Calu3 (cell line): ENCODE measurements at regions not wholly inside any gene's neighbourhood (a gene's known extent, or its start where the extent isn't known, plus 50 kb on each side); places are given as distances from the start of the nearest gene placed in this dataset.

Experiments used
- BruUV-seq: library from RNA; stranded (reverse); fragments of 400-500 nt; replicated peaks from 2 replicates; lab custom pipeline; 2021; lab: Mats Ljungman, UMichigan
- CTCF ChIA-PET: fragments of 300-600 bp; sonication (Branson Sonifier 250); formaldehyde crosslinking; loops from one replicate; lab custom pipeline; 2022; ENCODE audit warnings: antibody characterized with exemption; lab: Charles Lee
- DNase-seq: peaks from one replicate; pipeline ENCODE4 v3.0.0; 2022
- H3K27ac Mint-ChIP-seq: one replicate; pipeline ENCODE4 v1.8.0; 2022; ENCODE audit warnings: mixed read lengths; ENCODE audit not compliant: unreplicated experiment
- H3K27me3 Mint-ChIP-seq: one replicate; pipeline ENCODE4 v1.8.0; 2022; ENCODE audit warnings: mixed read lengths; ENCODE audit not compliant: unreplicated experiment
- H3K36me3 Mint-ChIP-seq: one replicate; pipeline ENCODE4 v1.8.0; 2022; ENCODE audit warnings: mild to moderate bottlenecking, moderate library complexity, mixed read lengths; ENCODE audit not compliant: insufficient read depth, unreplicated experiment
- H3K4me1 Mint-ChIP-seq: one replicate; pipeline ENCODE4 v1.8.0; 2022; ENCODE audit warnings: mild to moderate bottlenecking, low read depth, mixed read lengths; ENCODE audit not compliant: unreplicated experiment
- H3K4me3 Mint-ChIP-seq: one replicate; pipeline ENCODE4 v1.8.0; 2022; ENCODE audit warnings: mild to moderate bottlenecking, low read depth, moderate library complexity, mixed read lengths; ENCODE audit not compliant: unreplicated experiment
- H3K9me3 Mint-ChIP-seq: one replicate; pipeline ENCODE4 v1.8.0; 2022; ENCODE audit warnings: low read depth, mixed read lengths; ENCODE audit not compliant: unreplicated experiment
- intact Hi-C: fragments of 100-400 bp; cut with micrococcal nuclease; formaldehyde crosslinking; loops from one replicate; pipeline ENCODE4 v1.10.0; 2022; ENCODE audit not compliant: unreplicated experiment
- TF ChIP-seq, protein P1 (sequence below): fragments of 200-600 bp; IDR thresholded peaks from one replicate; pipeline ENCODE4 v1.8.0; 2022; ENCODE audit warnings: antibody characterized with exemption; ENCODE audit not compliant: unreplicated experiment

DNA sequence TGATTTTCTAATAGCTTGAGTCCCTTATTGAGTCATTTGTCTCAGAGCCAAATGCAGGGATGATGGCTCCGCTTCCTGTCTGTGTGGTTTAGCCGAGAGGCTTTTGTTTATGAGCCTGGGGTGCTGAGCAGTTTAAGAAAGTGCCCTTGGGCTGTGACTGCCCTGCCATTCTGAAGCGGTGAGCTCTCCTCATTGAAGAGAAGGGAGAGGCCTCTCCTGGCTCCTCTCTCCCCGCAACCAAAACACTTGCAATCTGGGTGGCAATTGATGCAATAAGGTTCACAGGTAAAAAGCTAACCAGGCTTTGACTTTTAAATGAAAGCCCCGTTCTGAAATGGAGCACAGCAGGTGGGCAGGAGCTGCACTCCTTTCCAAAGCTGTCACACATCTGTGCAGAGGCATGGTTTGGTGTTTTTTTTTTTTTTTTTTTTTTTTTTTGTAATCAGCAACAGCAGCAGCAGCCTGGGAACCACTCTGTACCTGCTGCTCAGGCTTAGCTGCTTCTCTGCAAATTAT is 403.7 kb downstream of the SIPA1L2 start:
- Mint-ChIP-seq H3K9me3 (peaks cover 14% of the 10 kb centered on the region), H3K36me3 (no peaks in the 10 kb centered on the region), H3K27ac (no peak overlapping the region), H3K4me1 (no peaks in the 10 kb centered on the region), H3K27me3 (no peaks in the 10 kb centered on the region), H3K4me3 (no peak overlapping the region)
- intact Hi-C loops, result no loop called here
- BruUV-seq, result no TSS peak
- CTCF ChIA-PET, result interaction anchor here (0.6 to 0.7 kb wide), 3 partner anchors 18 to 59 kb away, joined by 4 to 9 read pairs (median 5); no protein-coding TSS in a partner anchor
- no peak for DNase-seq
- TF ChIP-seq, protein P1, sequence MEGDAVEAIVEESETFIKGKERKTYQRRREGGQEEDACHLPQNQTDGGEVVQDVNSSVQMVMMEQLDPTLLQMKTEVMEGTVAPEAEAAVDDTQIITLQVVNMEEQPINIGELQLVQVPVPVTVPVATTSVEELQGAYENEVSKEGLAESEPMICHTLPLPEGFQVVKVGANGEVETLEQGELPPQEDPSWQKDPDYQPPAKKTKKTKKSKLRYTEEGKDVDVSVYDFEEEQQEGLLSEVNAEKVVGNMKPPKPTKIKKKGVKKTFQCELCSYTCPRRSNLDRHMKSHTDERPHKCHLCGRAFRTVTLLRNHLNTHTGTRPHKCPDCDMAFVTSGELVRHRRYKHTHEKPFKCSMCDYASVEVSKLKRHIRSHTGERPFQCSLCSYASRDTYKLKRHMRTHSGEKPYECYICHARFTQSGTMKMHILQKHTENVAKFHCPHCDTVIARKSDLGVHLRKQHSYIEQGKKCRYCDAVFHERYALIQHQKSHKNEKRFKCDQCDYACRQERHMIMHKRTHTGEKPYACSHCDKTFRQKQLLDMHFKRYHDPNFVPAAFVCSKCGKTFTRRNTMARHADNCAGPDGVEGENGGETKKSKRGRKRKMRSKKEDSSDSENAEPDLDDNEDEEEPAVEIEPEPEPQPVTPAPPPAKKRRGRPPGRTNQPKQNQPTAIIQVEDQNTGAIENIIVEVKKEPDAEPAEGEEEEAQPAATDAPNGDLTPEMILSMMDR, result no peak

DNA sequence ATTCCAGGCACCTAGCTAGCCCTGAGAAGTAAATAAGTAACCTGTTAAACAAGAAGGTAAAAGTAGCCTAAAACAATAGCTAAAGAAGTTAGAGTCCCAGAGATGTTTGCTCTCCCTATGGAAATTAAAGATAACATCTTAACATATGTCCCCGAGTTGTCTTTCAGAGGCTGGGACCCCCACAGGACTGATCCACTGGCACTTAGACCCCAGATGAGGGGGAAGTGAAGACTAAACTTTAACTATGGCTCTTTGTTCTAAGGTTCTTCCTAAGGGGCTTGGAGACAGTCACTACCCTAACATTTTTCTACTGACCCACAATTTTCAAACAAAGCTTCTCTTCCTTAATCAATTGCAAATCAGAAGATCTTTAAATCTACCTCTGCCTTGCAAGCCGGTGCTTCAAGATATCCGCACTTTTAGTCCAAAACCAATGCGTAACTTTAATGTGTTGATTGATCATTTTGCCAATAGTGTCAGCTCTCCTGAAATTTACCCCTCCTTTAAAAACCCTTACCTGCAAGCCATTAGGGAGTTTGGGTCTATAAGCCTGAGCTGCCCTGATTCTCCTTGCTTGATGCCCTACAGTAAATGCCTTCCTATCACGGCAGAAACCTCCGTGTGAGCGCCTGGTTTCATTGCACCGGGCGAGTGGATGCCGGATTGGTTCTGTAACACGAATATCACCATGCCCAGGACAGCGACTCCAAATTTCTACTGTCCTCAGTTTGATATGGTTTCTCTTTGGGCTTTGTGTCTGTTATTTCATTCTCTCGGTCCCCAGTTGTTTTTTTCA is 404.4 kb downstream of the SIPA1L2 start:
- no TSS peak for BruUV-seq
- Mint-ChIP-seq H3K4me1 (no peaks in the 10 kb centered on the region), H3K36me3 (no peaks in the 10 kb centered on the region), H3K9me3 (peaks cover 13% of the 10 kb centered on the region), H3K27me3 (no peaks in the 10 kb centered on the region), H3K4me3 (no peak overlapping the region), H3K27ac (no peak overlapping the region)
- DNase-seq, result no peak
- intact Hi-C loops, result no loop called here
- TF ChIP-seq, protein P1, result no peak
- CTCF ChIA-PET, result interaction anchor here (0.6 kb wide), 3 partner anchors 17 to 309 kb away, joined by 4 to 5 read pairs (median 5); no protein-coding TSS in a partner anchor

GRCh38 chr1:232223887-232224286 is 406.0 kb downstream of the SIPA1L2 start:
- no peaks in the 10 kb centered on the region for H3K36me3 Mint-ChIP-seq
- no peak for DNase-seq
- no peak overlapping the region for H3K4me3 Mint-ChIP-seq
- CTCF ChIA-PET, result no interaction called here
- H3K9me3 Mint-ChIP-seq, result peaks cover 6% of the 10 kb centered on the region
- no peaks in the 10 kb centered on the region for H3K4me1 Mint-ChIP-seq
- intact Hi-C loops, result no loop called here
- no peaks in the 10 kb centered on the region for H3K27me3 Mint-ChIP-seq
- no peak overlapping the region for H3K27ac Mint-ChIP-seq
- TF ChIP-seq, protein P1, result no peak
- no TSS peak for BruUV-seq

DNA sequence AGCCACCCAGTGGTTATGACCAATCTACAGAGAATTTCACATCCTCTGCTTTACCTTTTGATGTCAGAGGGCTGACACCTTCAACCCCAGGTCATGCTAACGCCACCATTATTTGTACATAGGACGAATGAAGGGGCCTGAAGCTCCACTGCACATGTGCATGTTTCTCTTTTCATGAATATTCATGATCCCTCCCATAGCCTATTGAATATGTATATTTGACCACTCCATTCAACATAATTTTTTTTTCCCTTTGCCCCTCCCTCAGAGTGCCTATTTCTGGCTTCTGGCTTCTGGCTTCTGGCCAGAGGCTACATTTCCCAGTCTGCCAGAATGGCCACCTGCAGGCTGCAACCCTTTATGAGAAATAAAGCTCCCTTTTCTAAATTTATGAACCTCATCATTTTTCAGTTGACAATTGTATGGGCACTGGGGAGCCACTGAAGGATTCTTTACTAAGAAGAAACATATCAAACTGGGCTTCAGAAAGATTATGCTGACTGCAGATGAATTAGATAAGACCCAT is 406.7 kb downstream of the SIPA1L2 start:
- BruUV-seq, result no TSS peak
- Mint-ChIP-seq H3K36me3 (no peaks in the 10 kb centered on the region), H3K27me3 (no peaks in the 10 kb centered on the region), H3K4me3 (no peak overlapping the region), H3K27ac (no peak overlapping the region), H3K9me3 (peaks cover 7% of the 10 kb centered on the region), H3K4me1 (no peaks in the 10 kb centered on the region)
- CTCF ChIA-PET, result no interaction called here
- intact Hi-C loops, result no loop called here
- DNase-seq, result no peak
- TF ChIP-seq, protein P1, result no peak
